Activated T-cell treated with anti-CD3 and anti-CD28 coated beads, Interleukin-2, amount 50 U/mL, for 48 hours (primary cell): ENCODE measurements at regions not wholly inside any gene's neighbourhood (a gene's known extent, or its start where the extent isn't known, plus 50 kb on each side); places are given as distances from the start of the nearest gene placed in this dataset.
"Not testable (repeated sequence)": the region's sequence is repeated elsewhere in the genome, so short reads cannot be mapped to it uniquely, and the experiment has no call there.

Source experiments
- DNase-seq, 2 experiments: peaks; one replicate each; pipeline ENCODE4 v3.0.0-alpha.2; 2020

- no peak for DNase-seq
Measured at GRCh38 chr2:215830304-215830703, 183.0 kb downstream of the MREG start.

DNA sequence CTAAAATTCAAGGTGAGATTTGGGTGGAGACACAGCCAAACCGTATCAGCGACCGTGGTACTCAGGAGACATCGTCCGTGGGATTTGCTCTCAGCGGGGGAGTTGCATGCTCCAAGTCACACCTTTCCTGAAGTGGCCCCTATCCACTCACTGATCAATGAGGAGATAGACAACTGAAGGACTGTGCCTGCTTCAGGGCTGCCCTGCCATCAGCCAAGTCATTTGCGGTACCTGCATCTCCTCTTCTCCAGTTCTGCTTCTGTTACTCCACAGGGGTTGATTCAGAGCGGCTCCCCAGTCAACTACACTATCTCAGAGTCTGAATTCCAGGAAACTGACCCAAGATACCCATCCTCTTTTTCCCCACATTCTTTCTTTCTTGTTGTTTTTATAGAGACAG is 184.1 kb downstream of the MREG start:
- no peak for DNase-seq

GRCh38 chr2:215828528-215829184 is 184.7 kb downstream of the MREG start:
- DNase-seq, result peak; percentile 32 to 51

GRCh38 chr2:215826838-215827441 is 186.4 kb downstream of the MREG start:
- DNase-seq, result no peak

GRCh38 chr2:215826376-215826775 is 187.0 kb downstream of the MREG start:
- no peak for DNase-seq

DNA sequence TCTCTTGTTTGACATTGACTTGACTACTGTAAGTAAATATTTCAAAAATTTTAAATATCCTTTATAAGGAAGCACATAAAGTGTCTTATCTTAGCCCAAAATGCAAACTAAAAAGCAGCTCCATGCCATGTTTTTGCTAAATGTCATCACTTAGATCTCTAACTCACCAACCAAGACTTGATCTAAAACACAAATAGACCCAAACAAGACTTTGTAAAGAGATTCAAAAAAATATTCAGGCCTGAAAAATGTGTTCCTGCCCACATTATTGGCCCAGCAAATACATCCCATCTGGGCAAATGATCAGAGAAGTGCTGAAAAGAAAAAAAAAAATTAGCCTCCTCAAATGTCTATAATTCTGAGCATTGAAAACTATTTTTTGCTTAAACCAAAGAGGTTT is 187.6 kb downstream of the MREG start:
- DNase-seq, result no peak

DNA sequence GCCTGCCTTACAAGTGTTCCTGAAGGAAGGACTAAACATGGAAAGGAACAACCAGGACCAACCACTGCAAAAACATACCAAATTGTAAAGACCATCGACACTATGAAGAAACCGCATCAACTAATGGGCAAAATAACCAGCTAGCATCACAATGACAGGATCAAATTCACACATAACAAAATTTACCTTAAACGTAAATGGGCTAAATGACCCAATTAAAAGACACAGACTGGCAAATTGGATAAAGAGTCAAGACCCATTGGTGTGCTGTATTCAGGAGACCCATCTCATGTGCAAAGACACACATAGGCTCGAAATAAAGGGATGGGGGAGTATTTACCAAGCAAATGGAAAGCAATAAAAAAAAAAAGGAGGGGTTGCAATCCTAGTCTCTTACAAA is 192.1 kb downstream of the MREG start:
- not testable (repeated sequence) for DNase-seq

DNA sequence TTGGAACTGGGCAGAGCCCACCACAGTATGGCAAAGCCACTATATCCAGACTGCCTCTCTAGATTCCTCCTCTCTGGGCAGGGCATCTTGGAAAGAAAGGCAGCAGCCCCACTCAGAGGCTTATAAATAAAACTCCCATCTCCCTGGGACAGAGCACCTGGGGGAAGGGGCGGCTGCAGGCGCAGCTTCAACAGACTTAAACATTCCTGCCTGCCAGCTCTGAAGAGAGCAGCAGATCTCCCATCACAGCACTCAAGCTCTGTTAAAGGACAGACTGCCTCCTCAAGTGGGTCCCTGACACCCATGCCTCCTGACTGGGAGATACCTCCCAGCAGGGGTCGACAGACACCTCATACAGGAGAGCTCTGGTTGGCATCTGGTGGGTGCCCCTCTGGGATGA is 193.6 kb downstream of the MREG start:
- not testable (repeated sequence) for DNase-seq

DNA sequence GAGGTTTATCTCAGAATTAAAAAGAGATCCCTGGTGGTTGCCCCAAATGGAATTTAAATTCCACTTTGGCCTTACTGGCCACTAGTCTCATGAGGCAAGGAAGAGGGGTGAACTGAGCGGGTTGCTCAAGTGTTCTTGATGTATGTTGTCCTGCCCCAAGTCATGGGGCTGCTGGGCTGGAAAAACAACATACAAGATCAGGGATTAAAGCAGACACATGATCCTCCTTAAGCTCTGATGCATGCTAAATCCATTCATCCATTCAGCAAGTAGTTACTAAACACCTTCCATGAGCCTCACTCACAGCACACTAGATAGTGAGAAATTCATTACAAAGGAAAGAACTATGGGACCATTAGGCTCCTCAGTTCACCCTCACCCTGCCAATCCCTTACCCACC is 196.3 kb downstream of the MREG start:
- no peak for DNase-seq

DNA sequence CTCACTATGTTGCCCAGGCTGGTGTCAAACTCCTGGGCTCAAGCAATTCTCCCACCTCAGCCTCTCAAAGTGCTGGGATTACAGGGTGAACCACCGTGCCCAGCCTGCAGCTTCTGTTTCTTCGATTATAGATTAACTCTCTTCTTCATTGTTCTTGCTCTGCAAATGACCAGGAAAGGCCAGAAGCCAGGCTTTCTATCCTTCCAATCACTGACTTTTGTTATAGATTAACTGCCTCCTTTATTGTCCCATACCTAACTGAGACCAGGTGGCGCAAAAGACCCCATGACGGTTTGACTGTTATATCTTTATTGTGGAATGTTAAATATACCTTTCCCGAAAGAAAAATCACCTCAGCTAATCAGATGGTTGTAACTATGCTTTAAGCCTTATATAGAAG is 196.9 kb downstream of the MREG start:
- no peak for DNase-seq

DNA sequence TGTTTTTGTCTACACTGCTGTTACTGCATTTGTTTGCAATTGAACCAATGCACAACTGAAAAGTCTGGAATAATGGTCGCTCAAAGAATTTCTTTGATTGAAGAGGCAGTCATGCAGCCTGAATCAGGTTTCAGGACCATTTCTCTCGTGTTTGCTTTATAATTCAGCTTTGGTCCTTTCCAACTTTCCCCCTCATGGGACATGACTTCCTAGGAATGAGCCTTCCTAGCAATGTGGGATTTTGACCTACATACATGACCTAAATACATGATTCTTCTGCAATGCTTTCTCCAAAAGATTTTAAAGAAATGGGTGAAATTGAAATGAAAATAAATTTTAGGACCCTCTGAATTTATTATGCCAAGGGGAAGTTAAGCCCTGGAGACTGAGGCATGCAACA is 197.4 kb downstream of the MREG start:
- no peak for DNase-seq

DNA sequence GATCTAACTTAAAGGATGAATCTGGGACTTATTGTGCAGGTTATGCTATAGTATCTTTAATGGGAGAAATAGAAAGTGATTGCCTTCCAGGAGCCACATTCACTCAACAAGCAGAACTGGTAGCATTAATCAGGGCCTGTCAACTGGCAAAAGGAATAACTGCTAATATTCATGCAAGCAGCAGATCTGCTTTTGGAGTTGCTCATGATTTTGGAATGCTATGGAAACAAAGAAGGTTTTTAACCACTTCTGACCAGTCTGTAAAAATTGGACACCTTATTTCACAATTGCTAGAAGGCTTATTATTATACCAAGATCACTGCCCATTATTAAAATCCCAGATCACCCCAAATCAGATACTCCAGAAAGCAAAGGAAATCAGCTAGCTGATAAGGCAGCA is 200.4 kb downstream of the MREG start:
- DNase-seq, result no peak

DNA sequence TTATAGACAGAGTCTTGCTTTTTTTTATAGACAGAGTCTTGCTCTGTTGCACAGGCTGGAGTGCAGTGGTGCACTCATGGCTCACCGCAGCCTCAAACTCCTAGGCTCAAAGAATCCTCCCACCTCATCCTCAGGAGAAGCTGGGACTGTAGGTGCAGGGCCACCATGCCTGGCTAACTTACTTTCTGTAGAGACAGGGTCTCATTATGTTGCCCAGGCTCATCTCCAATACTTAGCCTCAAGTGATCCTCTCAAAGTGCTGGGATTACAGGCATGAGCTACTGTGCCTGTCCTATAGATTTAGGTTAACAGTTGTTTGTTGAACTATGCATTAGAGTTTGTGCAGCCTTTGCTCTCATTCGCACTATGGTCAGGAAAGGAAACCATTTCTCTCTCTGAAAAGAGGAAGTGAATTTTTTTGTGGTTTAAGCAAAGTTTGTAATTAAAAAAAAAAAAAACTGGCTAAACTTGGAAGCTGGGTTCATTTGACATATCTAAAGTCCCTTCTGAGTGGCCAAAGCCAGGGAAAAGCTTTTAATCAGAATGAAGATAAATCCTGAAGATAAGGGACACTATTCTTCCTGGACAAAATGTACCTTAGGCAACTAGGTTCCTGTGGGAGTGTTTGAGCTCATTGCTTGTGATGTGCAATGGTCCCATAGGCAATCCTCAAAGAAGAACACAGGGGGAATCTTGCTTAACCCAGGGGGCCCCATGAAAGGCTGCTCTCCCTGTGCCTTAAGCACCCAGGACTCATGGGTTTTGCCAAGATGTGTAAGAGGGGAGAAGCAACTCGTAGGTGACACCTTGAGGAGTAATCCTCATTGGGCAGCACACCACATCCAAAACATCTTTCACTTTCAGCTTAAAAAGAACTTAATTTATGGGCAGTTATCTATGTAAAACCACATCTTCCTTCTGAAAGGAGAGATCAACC is 201.7 kb downstream of the MREG start:
- DNase-seq, result no peak

DNA sequence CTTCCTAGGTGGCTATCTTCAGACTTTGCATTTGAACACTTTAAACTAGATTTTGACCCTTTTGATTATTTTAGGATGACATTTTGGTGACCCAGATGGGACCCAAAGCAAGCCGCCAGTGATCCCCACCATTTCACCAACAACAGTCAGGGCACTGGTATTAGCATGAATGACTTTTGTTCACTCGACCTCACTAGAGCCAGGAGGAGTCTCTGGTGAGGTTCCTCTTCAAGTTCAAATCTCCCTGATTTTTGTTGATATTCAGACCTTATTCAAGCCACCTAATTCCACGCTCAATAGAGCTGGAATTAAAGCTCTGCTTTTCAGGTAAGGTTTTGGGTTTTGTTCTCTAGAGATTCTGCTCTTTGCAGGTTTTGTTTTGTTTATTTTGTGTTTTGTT is 202.3 kb downstream of the MREG start:
- DNase-seq, result no peak

GRCh38 chr2:215808996-215809395 is 204.4 kb downstream of the MREG start:
- no peak for DNase-seq

DNA sequence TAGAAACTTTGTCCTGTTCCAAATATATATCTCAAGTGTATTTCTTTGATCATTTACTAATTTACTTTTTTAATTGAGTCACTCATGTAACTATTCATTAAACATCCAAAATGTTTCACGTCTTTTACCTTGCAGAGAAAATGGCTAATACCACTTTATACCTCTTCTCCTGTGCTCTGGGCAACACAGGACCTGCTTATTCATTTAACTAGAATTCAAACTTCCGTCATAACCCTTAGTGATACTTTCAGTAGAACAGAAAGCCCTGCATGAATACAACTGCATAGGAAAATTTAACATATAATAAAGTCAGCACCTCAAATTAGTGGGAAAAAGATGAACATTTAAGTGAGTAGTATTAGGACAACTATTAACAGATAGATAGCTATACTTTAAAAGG is 205.2 kb downstream of the MREG start:
- no peak for DNase-seq

GRCh38 chr2:215805493-215805892 is 207.9 kb downstream of the MREG start:
- no peak for DNase-seq

GRCh38 chr2:215803150-215803549 is 210.2 kb downstream of the MREG start:
- DNase-seq, result no peak

DNA sequence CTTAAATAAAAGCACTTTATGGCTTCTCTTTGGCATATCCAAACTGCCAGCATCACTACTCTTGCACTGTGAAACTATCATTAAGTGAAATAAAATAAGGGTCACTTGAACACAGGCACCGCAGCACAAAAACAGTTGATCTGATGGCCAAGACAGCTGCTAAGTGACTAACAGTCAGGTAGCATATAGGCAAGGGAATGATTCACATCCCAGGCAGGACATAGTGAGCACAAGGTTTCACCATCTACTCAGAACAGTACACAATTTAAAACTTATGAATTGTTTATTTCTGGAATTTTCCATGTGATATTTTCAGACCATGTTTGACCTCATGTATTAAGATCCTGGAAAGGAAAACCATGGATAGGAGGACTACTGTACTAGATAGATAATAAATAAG is 214.2 kb downstream of the MREG start:
- no peak for DNase-seq

- no peak for DNase-seq
Measured at GRCh38 chr2:215797676-215798075, 215.7 kb downstream of the MREG start.

DNA sequence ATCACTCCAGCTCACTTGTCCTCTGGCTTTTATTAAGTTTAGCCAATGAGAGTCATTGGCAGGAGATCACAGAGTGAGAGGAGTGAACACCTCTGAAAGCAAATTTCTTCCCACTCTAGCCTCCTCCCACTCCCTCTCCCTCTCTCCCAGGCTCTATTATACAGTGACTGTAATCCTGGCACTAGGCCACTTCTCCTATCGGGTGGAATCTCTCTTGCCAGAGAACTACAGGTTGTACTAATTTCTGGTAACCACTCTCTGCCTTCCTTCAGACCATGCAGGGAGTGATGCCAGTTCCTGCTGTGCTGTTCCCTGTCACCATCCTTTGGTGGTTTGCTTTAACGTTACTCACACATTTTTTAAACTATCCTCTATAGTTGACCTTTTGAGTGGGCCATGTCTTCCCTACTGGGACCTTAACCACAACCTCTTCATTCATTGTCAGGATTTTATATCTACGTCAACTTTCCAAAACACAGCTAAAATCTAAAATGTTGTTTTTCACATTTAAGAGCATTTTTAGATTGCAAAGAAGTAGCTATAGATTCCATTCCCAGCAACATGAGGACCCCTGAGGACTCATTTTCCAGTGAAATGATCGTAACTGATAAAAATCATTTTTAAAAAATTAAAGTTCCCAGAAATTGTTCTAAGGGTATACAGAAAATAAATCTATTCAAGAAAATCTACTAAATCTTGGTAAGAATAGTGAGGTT is 217.1 kb downstream of the MREG start:
- no peak for DNase-seq

DNA sequence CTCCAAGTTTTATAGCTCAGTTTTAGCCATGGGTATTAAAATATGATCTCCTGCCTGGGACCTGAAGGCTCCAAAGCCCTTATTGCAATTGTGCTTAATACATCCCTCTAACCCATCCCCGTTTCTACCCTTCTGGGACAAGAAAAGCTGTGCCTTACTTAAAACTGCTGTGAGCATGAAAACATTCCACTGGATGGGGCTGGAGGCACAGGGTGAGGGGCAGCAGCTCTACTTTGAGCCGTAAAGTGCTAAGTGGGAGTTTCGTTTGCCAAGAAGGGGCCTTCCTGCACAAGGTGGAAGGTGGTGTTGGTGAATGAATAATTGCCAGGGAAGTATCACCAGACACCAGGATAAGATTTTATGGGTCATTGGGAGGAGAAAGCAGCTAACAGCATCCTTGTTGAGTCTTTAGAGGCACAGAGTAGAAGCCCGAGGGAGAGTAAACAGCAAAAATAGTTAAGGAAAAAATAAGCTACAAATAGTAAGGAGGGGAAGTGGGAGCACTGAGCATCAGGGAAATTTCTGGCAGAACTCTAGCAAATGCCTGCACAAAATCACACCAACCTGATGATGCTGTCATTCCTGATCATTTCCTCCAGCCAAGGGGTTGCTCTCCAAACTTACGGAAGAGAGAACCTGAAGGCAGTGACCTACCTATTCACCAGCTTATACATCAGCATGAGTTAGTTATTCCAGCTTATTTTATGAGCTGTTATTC is 218.4 kb downstream of the MREG start:
- DNase-seq, result no peak
